WTC11 (cell line): ENCODE measurements at regions not wholly inside any gene's neighbourhood (a gene's known extent, or its start where the extent isn't known, plus 50 kb on each side); places are given as distances from the start of the nearest gene placed in this dataset.

Source experiments
- ATF3 ChIP-seq: sonication (generic); formaldehyde crosslinking; conservative IDR thresholded peaks from 2 replicates; pipeline ENCODE4 v1.8.1; 2022; ENCODE audit warnings: mild to moderate bottlenecking, missing genetic modification reagents
- CTCF ChIP-seq: fragments of 200-600 bp; IDR thresholded peaks from 2 replicates; pipeline ENCODE4 v1.8.0; 2022; ENCODE audit warnings: antibody characterized with exemption
- ELF4 ChIP-seq: sonication (generic); formaldehyde crosslinking; IDR thresholded peaks from 2 replicates; pipeline ENCODE4 v1.8.1; 2022; ENCODE audit warnings: low read depth, mild to moderate bottlenecking, moderate library complexity, missing genetic modification reagents
- ERG ChIP-seq: fragments of 250-450 bp; sonication (Bioruptor Pico); IDR thresholded peaks from 2 replicates; pipeline ENCODE4 v1.8.0; 2021; ENCODE audit warnings: mild to moderate bottlenecking
- ETV6 ChIP-seq: sonication (generic); formaldehyde crosslinking; IDR thresholded peaks from 2 replicates; pipeline ENCODE4 v1.8.1; 2022; ENCODE audit warnings: mild to moderate bottlenecking, missing genetic modification reagents
- MAX ChIP-seq: sonication (generic); formaldehyde crosslinking; IDR thresholded peaks from 2 replicates; pipeline ENCODE4 v1.8.0; 2022; ENCODE audit warnings: mild to moderate bottlenecking, missing genetic modification reagents
- NFYB ChIP-seq: sonication (generic); formaldehyde crosslinking; conservative IDR thresholded peaks from 2 replicates; pipeline ENCODE4 v1.8.0; 2022; ENCODE audit warnings: low read depth, missing genetic modification reagents
- NR2C2 ChIP-seq: sonication (generic); formaldehyde crosslinking; IDR thresholded peaks from 2 replicates; pipeline ENCODE4 v1.8.0; 2022; ENCODE audit warnings: mild to moderate bottlenecking, missing genetic modification reagents
- SMAD3 ChIP-seq: sonication (generic); formaldehyde crosslinking; IDR thresholded peaks from 2 replicates; pipeline ENCODE4 v1.8.0; 2022; ENCODE audit warnings: missing genetic modification reagents, mild to moderate bottlenecking, borderline replicate concordance
- ZNF138 ChIP-seq: sonication (generic); formaldehyde crosslinking; conservative IDR thresholded peaks from 2 replicates; pipeline ENCODE4 v1.8.1; 2022; ENCODE audit warnings: mild to moderate bottlenecking, moderate library complexity, missing genetic modification reagents

- TF ChIP-seq ZNF138 (CRISPR knock-in tag) (no peak), CTCF (no peak), NFYB (no peak), ETV6 (CRISPR knock-in tag) (no peak), ATF3 (CRISPR knock-in tag) (no peak), ERG (CRISPR knock-in tag) (no peak), ELF4 (CRISPR knock-in tag) (no peak), NR2C2 (no peak), SMAD3 (CRISPR knock-in tag) (no peak), MAX (CRISPR knock-in tag) (no peak)
Measured at GRCh38 chr9:89260525-89260924, 50.5 kb upstream of the CKS2 start.
